ENCODE measurements at regions not wholly inside any gene's neighbourhood (a gene's known extent, or its start where the extent isn't known, plus 50 kb on each side); places are given as distances from the start of the nearest gene placed in this dataset.
"Not testable (repeated sequence)": the region's sequence is repeated elsewhere in the genome, so short reads cannot be mapped to it uniquely, and the experiment has no call there.

DNA sequence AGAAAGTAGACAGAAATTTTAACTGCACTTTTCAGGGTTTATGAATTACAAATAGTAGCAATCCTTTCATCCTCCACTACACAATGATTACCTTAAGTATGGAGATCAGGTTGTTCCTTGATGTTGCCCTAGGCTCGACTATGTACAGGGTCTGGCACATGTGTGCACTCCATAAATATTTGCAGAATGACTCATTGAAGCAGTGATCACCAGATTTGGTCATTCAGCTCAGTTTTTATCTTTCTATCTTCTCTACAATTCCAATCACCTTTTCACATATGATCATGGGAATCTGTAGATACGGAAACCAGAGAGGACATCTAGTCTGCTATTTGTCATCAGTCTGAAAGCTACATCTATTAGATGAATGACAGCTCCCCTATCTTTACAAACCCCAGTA lies 171.7 kb upstream of the HCCS start:
- H3K27ac ChIP-seq: no peak overlapping the region
- DNase-seq (ENCODE audit: low read depth, low spot score): no peak

DNA sequence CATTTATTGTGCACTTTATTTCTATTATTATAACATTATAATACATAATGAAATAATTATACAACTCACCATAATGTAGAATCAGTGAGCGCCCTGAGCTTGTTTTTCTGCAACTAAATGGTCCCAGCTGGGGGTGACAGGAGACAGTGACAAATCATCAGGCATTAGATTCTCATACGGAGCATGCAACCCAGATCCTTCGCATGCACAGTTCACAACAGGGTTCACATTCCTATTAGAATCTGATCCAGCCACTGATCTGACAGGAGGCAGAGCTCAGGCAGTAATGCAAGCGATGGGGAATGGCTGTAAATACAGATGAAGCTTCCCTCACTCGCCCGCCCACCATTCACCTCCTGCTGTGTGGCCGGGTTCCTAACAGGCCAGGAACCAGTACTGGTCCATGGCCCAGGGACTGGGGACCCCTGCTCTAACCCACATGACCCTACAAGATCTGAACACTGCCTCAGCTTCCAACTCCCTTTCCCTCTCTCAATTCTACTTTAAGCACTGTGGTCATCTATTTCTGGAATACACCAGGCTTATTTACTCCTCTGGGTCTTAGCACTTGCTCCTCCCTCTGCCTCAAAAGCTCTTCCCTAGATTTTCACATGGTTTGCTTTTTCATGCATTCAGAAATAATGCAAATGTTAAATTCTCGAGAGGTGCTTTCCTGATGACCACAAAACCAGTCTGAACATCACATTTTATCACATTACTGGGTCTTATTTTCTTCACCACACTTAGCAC lies 166.8 kb upstream of the HCCS start:
- no peak for DNase-seq (ENCODE audit: low read depth, low spot score)
- no peak overlapping the region for H3K27ac ChIP-seq

DNA sequence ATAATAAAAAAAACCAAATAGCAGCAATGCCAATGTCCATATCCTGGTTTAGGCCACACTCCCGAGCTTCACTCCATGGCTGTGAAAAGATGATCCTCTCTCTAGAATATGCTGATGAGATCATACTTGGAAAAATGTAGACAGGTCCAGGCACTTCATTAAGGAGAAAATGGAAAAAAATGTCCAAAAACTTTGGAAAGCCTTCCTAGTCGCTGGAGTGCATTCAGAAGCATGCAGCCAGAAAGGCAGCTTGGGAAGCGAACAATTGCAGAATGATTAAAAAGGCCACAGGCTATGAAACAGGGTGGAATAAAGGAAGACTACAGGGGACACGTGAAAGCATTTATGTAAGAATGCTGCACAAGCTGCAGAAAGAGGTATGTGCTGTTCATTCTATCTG lies 165.6 kb upstream of the HCCS start:
- no peak for DNase-seq (ENCODE audit: low read depth, low spot score)
- no peak overlapping the region for H3K27ac ChIP-seq

DNA sequence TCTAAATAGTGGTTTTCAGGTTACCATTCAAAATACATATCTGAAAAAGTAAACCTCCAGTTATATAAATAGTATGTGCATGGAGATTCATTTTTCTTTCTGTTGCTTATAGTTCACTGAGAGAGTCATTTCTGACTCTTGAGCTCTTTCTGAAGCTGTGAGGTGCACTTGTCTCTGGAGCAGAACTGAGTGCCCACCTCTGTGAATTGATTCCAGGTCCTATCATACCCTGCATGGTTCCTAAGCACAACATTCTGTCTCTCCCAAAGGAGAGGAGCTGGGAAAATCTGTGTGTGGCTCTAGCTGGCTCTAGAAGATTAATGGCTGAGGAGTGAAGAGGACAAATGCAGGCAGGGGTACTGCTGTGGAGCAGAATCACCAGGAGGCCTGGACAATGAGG lies 161.6 kb upstream of the HCCS start:
- no peak overlapping the region for H3K27ac ChIP-seq

DNA sequence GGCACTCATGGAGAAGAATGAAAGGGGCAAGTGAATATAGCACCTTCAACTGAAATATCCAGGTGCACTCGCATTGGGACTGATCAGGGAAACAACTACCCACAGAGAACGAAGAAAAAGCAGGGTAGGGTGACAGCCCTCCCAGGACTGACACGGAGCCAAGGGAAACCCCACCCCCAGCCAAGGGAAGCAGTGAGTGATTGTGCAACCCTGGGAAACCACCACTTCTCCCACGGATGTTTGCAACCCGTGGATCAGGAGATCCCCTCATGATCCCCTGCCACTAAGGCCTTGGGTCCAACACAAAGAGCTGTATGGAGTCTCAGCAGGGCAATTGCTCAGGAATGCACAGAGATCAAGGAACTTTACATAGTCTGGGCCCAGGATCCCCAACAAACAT lies 158.5 kb upstream of the HCCS start:
- H3K27ac ChIP-seq: no peak overlapping the region
- DNase-seq (ENCODE audit: low read depth, low spot score): no peak

More for the DNA sequence above, 161.6 kb upstream of the HCCS start:
- no peak for DNase-seq (ENCODE audit: low read depth, low spot score)

DNA sequence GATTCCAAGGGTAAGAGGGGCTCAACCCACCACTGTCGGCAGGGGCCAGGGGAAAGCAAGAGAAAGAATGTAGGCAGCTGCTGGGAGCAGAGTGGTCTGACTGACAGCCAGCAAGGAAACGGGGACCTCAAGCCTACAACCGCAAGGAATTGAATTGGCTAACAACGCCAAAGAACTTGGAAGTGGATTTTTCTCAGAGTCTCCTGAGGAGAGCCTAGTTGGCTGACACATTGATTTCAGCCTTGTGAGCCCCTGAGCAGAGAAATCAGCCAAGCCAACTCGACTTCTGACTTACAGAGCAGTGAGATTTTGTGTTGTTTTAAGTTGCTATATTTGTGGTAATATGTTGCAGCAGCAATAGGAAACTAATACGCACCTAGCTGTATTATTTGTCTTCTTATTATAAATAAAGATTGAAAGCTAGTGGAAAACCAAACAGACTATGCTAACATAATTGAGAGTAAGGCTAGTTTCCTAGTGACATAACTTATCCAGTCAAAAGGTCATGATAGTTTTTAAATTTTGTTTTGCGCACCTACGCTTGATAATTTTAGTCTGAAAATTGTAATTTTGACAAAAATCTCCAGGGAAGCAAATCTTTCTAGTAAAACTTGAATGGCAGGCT lies 145.8 kb upstream of the HCCS start:
- no peak overlapping the region for H3K27ac ChIP-seq

DNA sequence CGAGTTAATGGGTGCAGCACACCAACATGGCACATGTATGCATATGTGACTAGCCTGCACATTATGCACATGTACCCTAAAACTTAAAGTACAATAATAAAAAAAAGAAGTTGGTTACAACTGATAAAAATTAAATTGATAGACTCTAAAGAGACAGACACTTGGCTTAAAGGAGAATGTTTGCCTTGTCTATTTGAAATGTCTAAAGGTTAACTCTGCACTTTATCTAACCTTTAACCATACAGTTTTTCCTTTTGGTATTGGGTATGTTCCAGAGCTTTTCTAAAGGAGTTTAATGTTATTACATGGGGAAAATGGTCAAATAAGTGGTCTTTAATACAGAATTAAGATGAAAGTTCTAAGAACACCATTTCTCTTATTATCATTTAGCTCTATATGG lies 145.1 kb upstream of the HCCS start:
- H3K27ac ChIP-seq: no peak overlapping the region
- no peak for DNase-seq (ENCODE audit: low read depth, low spot score)

More for the DNA sequence above, 145.8 kb upstream of the HCCS start:
- no peak for DNase-seq (ENCODE audit: low read depth, low spot score)

DNA sequence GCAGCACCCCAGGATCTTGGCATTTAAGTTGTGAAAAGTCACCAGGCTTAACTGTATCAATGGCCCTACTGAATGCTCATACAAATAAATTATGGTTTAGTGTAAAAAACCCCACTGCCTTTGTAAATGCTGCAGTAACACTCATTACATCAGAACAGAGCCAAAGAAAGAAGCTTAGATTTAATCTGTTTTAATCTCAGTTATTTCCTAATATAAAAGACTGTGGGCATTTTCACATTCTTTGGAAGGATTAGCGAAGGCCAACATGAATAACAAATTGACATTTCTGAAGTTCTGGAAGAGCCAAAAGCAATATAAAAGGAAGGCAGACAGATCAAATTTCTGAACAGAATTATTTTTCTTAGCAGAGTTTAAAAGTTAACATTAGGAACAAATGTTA lies 140.0 kb upstream of the HCCS start:
- no peak overlapping the region for H3K27ac ChIP-seq
- DNase-seq (ENCODE audit: low read depth, low spot score): no peak

DNA sequence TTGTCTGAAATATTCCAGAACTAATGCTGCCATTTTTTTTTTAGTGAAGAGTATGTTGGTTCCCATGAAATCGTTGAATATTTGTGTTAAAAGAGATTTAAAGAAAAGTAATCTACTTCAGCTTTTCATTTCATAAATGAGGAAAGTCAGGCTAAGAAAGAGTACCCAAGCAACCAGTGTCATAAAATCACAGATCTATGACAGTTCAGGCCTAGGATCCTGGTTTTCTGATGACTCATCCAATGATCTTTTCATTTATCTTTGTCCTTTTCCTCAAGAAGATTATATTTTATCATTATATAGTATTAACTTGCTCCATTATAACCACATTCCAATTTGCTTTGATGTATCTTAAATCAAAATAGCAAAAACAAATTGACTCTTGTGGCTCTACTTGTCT lies 139.4 kb upstream of the HCCS start:
- DNase-seq (ENCODE audit: low read depth, low spot score): no peak
- no peak overlapping the region for H3K27ac ChIP-seq

DNA sequence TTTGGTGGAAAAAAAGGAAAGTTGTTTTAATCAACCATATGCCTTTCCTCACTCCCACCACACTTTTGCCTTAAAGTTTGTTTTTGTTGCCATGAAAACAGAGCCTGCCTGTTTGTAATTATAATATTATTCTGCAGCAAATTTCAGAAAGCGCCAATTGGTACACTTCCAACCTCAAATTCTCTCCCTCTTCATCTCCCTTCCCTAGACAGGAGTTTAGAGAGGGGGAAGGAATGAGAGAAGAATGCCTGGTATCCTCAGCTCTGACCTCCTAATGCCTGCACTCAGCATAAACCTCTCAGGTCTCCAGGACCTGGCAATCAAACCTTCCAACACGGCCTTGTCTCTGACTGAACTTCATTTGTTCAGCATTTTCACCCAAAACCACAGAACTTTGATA lies 138.4 kb upstream of the HCCS start:
- DNase-seq (ENCODE audit: low read depth, low spot score): no peak
- no peak overlapping the region for H3K27ac ChIP-seq

DNA sequence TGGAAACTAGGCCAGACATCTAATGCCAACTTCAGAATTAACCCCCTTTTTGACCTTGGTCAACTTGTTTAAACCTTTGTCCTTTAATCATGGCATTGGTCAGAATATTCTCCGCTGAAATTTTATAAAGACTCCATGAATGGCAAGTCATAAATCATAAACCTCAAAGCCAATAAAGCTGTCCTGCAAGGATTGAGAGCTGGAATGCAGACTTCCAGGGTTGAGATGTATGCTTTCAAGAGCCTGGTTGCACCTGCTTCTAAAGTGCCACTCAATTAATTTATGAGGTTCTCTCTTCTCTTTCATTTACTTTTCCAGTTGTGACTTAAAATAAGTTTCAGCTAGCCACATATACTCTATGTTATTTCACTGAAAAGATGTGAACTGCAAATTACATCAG lies 136.2 kb upstream of the HCCS start:
- DNase-seq (ENCODE audit: low read depth, low spot score): no peak
- H3K27ac ChIP-seq: no peak overlapping the region

DNA sequence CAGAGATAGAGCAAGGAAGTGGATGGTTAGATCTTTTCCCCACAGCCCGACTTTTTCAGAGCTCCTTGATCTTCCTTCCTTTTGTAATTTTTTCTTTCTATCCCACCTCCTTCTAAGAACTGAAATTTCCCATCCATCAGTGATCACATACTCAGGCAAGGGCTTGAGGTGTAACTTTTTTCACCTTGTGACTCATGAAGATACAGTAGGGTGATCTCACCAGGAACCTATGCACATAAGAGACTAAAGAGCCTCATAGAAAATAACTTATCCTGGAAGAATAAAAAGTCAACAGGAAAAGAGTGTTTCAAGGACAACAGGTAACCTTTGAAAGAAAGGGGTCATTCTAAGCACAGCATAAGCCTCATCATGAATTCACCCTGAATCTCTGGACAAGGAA lies 131.2 kb upstream of the HCCS start:
- DNase-seq (ENCODE audit: low read depth, low spot score): no peak
- H3K27ac ChIP-seq: no peak overlapping the region

DNA sequence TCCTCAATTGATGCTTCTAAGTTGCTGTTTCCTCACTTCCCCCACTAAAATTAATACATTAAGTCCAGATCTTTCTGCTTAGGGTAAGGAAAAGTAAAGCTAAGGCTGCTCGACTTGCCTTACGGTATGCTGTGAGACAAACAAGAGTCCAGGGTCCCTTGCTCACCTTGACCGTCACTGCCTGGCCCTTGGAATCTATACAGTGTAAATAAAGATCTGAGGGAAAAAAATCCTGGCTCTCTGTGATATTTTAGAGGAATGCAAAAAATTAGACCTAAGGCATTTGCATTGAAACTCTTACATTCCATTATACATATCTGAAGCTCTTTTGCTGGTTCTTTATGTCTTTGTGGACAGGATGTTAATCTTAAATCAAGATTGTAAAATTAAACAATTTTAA lies 129.6 kb upstream of the HCCS start:
- no peak overlapping the region for H3K27ac ChIP-seq
- DNase-seq (ENCODE audit: low read depth, low spot score): no peak

DNA sequence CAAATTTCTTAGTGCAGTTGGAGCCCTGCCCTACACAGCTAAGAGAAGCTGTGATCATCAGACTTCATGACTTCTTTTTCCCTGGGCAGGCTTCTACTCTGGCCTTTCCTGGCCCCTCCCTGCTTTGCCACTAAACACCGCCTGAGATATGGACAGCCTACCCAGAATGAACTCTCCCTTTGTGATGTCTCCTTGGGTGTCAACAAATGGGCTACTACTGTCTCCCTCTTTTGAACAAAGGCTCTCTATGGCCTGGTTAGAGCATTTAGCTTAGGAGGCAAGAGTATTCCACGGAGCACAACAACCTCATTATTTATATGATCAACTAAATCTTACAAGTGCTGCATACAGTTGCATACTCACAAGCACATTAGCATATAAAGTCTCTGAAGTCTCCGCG lies 127.6 kb upstream of the HCCS start:
- no peak overlapping the region for H3K27ac ChIP-seq
- no peak for DNase-seq (ENCODE audit: low read depth, low spot score)

DNA sequence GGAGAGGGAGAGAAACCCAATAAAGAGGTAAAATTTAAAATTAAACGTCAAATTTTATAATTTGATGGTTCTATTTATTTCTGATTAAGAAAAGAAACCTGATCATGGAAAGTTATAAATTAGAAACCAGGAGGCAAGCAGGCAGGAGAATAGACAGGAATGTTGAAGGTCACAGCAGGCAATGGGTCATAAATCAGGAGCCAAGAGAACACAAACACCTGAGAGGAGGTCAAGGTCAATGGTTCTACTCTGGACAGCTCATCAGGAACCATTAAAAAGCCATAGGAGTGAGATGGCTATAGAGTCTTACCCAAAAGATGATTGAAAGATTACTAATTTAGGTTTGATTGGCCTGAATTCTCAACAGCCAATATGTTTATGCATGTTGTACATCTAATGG lies 126.9 kb upstream of the HCCS start:
- no peak overlapping the region for H3K27ac ChIP-seq
- no peak for DNase-seq (ENCODE audit: low read depth, low spot score)

DNA sequence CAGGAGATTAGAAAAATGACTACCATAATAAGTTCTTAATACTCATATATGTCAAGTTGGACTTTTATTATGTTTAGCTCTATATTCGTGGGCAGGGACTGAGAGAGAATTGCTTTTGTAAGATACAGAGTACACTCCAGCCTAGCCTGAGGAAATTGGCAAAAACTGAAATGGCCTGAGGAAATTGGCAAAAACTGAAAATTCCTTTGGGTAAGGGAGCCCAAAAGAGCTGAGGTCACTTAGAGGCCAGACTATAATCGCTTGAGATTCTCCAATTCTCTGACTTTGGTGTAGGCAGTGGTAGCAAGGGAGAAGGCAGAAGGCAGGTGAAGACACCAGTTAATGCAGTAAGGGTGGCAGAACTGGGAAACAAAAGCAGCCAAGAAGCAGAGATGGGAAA lies 124.5 kb upstream of the HCCS start:
- H3K27ac ChIP-seq: no peak overlapping the region
- DNase-seq (ENCODE audit: low read depth, low spot score): no peak

DNA sequence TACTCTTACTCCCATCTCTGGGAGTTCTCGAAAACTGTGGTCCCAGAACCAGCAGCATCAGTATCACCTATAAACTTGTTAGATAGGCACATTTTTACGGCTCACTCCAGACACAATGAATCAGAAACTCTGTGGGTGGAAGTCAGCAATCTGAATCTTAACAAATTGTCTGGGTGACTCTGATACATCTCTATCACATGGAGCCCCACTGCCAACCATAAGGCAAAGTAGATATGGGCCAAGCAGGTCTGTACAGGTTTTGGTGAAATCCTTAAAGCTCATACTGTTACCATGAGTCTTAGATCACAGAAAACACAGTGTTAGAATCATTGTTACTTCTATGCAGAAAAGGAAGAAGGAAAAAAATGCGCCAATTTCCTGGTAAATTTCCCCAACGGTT lies 122.5 kb upstream of the HCCS start:
- peak; percentile 12 for DNase-seq (ENCODE audit: low read depth, low spot score)

DNA sequence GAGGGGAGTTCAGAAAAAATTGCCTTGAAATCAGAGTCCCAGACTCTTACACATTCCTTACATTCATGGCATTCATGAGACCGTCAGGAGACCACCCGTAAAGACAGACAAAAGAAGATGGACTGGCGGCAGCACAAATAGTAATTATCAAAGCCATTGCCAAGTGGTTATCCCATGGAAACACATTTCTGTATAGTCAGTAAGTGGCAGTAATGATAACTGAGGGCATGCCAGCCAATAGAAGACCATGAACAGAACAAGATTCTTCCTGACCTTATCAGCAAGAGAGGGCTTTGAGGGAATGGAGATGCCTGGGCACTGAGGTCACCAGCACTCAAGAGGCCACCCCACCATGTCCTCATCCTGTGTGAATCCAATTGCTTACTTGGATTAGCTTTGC lies 121.7 kb upstream of the HCCS start:
- H3K27ac ChIP-seq: no peak overlapping the region
- no peak for DNase-seq (ENCODE audit: low read depth, low spot score)

More for the DNA sequence above, 122.5 kb upstream of the HCCS start:
- H3K27ac ChIP-seq: no peak overlapping the region

DNA sequence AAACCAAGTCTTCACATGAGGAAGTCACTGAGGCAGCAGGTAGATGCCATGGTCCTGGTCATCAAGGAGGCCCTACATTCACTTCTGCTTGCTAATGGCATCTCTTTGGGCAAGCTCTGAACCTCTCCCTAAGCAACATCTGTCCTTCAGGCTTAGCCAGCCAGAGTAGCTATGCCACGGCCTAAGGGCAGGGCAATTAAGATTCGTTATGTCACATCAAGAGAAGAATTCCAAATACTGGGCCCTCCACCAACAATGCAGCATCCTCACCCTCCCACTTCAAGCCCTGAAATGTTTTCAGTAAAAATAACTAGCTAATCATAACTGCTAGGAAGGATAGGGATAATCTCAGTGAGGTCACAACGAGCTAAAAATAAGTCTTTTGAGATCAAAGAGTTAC lies 120.7 kb upstream of the HCCS start:
- H3K27ac ChIP-seq: no peak overlapping the region

DNA sequence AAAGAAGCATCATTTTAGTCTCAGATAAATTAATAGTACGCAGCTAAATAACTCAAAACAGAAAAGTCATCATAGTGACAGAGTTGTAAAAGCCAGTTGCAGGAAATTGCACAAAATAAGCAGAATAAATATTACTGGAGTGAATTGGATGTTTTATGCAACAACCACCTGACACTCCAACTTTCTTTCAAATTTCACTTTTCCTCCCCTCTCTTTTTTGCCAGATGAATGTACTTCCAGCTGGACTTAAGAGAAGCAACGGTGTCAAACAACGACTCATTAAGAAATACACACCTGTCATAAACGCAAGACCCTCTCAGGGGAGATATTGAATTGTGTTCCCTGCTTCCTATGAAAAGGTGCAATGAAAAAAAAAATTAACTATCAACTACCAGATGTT lies 120.2 kb upstream of the HCCS start:
- H3K27ac ChIP-seq: no peak overlapping the region
- no peak for DNase-seq (ENCODE audit: low read depth, low spot score)

More for the DNA sequence above, 120.7 kb upstream of the HCCS start:
- DNase-seq (ENCODE audit: low read depth, low spot score): no peak

DNA sequence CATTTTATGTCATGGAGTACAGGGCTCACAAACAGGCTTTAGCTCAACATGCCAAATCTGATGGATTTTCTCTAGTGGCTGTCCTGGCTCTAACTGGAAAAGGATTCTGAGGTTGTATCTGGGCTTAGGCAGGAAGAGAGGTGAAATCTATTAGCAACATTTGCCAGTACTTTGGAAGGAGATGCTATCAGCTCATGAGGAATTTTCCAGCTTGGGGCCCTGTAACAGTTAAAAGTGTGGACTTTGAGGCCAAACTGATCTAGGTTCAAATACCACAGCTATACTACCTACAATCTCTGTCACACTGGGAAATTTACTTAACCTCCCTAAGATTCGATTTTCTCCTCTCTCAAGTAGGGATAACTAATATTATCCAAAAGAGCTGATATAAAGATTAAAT lies 119.0 kb upstream of the HCCS start:
- DNase-seq (ENCODE audit: low read depth, low spot score): no peak
- H3K27ac ChIP-seq: no peak overlapping the region

DNA sequence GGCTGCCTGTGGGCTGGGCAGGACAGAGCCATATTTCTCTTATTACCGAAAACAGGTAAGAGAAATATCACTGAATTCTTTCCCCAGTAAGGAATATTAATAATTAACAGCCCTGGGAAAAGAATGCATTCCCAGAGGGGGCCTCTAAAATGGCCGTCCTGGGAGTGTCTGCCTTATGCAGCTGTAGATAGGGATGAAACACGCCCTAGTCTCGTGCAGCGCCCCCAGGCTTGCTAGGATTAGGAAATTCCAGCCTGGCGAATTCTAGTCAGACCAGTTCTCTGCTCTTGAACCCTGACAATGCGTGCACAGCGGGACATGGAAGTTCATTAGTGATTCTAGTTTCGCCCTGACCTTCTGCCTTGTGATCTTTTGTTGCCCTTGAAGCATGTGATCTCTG lies 104.1 kb upstream of the HCCS start:
- not testable (repeated sequence) for DNase-seq (ENCODE audit: low read depth, low spot score); H3K27ac ChIP-seq
